ENCODE measurements at regions not wholly inside any gene's neighbourhood (a gene's known extent, or its start where the extent isn't known, plus 50 kb on each side); places are given as distances from the start of the nearest gene placed in this dataset.
"Not testable (repeated sequence)": the region's sequence is repeated elsewhere in the genome, so short reads cannot be mapped to it uniquely, and the experiment has no call there.

DNA sequence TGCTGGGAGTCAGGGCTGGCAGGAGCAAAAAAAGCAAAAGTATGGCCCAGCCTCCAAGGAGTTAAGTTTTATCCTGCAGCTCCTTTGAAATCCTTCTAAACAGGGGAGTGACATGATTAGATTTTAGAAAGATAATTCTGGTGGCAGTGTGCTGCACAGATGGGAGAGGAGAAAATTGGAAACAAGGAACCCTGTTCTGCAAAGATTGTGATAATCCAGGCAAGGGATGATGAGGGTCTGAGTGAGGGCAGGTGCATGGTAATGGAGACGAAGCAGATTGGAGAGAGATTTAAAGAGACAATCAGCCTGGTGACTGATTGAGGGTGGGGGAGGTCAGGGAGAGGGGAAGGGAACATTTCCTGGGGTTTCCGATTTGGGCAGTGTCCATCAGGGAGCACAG is 444.7 kb upstream of the PODXL start:
- TF ChIP-seq, protein P1, sequence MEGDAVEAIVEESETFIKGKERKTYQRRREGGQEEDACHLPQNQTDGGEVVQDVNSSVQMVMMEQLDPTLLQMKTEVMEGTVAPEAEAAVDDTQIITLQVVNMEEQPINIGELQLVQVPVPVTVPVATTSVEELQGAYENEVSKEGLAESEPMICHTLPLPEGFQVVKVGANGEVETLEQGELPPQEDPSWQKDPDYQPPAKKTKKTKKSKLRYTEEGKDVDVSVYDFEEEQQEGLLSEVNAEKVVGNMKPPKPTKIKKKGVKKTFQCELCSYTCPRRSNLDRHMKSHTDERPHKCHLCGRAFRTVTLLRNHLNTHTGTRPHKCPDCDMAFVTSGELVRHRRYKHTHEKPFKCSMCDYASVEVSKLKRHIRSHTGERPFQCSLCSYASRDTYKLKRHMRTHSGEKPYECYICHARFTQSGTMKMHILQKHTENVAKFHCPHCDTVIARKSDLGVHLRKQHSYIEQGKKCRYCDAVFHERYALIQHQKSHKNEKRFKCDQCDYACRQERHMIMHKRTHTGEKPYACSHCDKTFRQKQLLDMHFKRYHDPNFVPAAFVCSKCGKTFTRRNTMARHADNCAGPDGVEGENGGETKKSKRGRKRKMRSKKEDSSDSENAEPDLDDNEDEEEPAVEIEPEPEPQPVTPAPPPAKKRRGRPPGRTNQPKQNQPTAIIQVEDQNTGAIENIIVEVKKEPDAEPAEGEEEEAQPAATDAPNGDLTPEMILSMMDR (IDR thresholded peaks at IDR 0.05; ENCODE audit: borderline replicate concordance, control extremely low read depth, extremely low read depth, insufficient read depth, missing control alignments): no peak
- in situ Hi-C loops (cut with MboI; ENCODE audit: low sequenced_read_pairs, unreplicated experiment): no loop called here

DNA sequence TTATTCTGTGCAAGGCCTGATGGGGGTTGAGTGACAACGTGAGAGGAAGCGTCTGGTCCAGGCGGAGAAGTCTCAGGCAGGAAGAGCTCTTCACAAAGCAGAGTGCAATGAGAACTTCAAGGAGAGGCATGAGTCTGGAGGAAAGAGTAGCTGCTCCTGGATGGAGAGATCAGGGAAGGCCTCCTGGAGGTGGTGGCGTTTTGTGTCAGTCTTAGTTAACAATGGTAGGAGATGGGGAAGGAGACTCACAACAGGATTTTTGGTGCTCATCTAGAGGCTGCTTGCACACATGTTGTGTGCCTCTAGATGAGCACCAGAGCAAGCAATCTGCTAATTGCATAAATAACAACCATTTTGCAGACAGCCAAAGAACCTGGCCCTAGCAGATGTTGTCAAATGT is 442.8 kb upstream of the PODXL start:
- DNase-seq (ENCODE audit: low spot score): no peak
- in situ Hi-C loops (cut with MboI; ENCODE audit: low sequenced_read_pairs, unreplicated experiment): no loop called here
- TF ChIP-seq, protein P1 (IDR thresholded peaks at IDR 0.05; ENCODE audit: borderline replicate concordance, control extremely low read depth, extremely low read depth, insufficient read depth, missing control alignments): no peak

More for the DNA sequence above, 444.7 kb upstream of the PODXL start:
- DNase-seq (ENCODE audit: low spot score): no peak

DNA sequence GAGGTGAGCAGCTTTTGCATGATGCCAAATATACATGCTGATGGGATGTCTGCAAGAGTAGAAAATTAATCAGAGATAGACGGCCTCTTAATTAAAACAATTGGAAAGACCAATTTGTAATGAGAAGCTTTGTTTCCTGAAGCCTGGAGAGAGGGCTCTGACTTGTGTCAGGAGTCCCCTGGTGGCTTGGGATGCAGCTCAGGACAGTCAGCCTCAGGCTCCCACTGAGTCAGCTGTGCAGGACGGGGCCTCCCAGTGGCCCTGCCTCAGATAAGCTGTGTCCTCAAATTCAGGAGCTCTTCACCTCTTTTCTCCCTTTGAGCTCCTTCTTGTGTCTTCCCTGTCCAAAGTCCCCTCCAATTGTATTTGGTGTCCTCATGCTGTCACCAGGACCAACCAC is 438.9 kb upstream of the PODXL start:
- TF ChIP-seq, protein P1 (IDR thresholded peaks at IDR 0.05; ENCODE audit: borderline replicate concordance, control extremely low read depth, extremely low read depth, insufficient read depth, missing control alignments): no peak
- DNase-seq (ENCODE audit: low spot score): no peak
- in situ Hi-C loops (cut with MboI; ENCODE audit: low sequenced_read_pairs, unreplicated experiment): no loop called here

DNA sequence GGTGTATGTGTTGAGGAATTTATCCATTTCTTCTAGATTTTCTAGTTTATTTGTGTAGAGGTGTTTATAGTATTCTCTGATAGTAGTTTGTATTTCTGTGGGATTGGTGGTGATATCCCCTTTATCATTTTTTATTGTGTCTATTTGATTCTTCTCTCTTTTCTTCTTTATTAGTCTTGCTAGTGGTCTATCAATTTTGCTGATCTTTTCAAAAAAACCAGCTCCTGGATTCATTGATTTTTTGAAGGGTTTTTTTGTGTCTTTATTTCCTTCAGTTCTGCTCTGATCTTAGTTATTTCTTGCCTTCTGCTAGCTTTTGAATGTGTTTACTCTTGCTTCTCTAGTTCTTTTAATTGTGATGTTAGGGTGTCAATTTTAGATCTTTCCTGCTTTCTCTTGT is 424.6 kb upstream of the PODXL start:
- DNase-seq (ENCODE audit: low spot score); in situ Hi-C loops (cut with MboI; ENCODE audit: low sequenced_read_pairs, unreplicated experiment): not testable (repeated sequence)

DNA sequence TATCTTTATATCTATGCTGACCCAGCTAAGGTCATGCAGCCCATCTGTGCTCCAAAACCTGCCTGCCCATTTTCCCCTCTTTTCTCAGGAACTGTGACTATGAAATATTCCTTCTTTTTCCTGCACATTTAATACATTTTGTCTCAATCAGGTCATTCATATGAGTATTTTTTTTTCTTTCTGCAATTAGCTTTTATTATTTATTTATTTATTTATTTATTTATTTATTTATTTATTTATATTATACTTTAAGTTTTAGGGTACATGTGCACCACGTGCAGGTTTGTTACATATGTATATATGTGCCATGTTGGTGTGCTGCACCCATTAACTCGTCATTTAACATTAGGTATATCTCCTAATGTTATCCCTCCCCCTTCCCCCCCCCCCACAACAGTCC is 421.7 kb upstream of the PODXL start:
- DNase-seq (ENCODE audit: low spot score); in situ Hi-C loops (cut with MboI; ENCODE audit: low sequenced_read_pairs, unreplicated experiment): not testable (repeated sequence)

DNA sequence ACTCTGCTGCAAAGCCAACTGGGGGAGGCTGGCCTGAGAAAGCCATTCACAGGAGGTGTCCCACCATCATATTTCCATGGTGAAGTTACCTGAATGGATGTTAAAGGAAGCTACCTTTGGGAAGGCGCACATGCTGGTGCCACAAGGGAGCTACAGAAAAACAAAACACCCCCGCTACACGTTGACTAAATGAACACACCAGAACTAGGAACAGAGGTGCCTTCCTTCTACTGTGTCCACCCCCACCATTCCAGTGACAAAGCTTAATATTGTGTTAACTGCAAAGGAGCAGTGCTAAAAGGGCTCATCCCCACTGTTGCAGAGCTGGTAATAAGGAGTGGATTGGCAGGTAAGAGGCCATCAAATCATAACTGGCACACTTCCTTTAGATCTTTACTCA is 420.0 kb upstream of the PODXL start:
- DNase-seq (ENCODE audit: low spot score): no peak
- in situ Hi-C loops (cut with MboI; ENCODE audit: low sequenced_read_pairs, unreplicated experiment): no loop called here
- TF ChIP-seq, protein P1 (IDR thresholded peaks at IDR 0.05; ENCODE audit: borderline replicate concordance, control extremely low read depth, extremely low read depth, insufficient read depth, missing control alignments): no peak

DNA sequence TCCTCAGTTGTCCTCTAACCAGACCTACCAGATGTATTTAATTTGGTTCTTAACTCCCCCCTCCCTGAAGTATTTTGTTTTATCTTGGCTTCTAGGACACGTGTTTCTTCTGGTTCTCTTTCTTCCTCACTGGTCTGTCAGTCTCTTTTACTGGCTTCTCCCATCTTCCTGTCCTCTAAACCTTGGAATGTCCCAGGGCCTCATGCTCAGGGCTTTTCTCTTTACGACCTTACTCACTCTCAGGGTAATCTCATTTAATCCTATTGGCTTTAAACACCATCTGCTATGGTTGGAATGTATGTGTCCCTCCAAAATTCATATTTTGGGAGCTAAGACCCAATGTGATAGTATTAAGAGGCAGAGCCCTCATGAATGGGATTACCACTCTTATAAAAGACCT is 418.2 kb upstream of the PODXL start:
- TF ChIP-seq, protein P1 (IDR thresholded peaks at IDR 0.05; ENCODE audit: borderline replicate concordance, control extremely low read depth, extremely low read depth, insufficient read depth, missing control alignments): no peak
- in situ Hi-C loops (cut with MboI; ENCODE audit: low sequenced_read_pairs, unreplicated experiment): no loop called here
- no peak for DNase-seq (ENCODE audit: low spot score)

DNA sequence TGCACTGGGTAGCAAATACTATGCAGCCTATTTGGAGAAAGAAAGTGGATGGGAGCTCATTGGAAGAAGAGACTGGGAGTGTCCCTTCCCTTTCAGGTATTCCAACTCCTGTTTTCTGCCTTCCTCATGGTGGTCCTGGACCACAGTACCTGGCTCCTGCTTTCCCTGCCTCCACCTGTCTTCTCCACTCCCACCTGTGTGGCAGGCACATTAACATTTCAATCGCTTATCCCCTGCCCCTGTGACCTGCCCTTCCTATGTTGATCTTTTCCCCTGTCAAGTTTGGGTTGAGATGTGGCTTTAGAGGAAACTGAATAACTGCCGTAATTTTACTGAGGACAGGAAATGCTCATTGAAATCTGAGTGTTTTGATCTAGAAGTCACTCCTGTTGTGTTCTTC is 415.8 kb upstream of the PODXL start:
- in situ Hi-C loops (cut with MboI; ENCODE audit: low sequenced_read_pairs, unreplicated experiment): no loop called here
- TF ChIP-seq, protein P1 (IDR thresholded peaks at IDR 0.05; ENCODE audit: borderline replicate concordance, control extremely low read depth, extremely low read depth, insufficient read depth, missing control alignments): no peak
- no peak for DNase-seq (ENCODE audit: low spot score)

All from GM13976 (cell line).